Left lung (tissue), 4 donors: ENCODE measurements at regions not wholly inside any gene's neighbourhood (a gene's known extent, or its start where the extent isn't known, plus 50 kb on each side); places are given as distances from the start of the nearest gene placed in this dataset.

Experiments used
- ATAC-seq: fragments of 200-7000 bp; cut with Tn5 transposase; one replicate; pipeline ENCODE4 v1.9.1; 2020; ENCODE audit warnings: moderate library complexity
- DNase-seq, 4 donors: peaks; one replicate each; pipeline ENCODE4 v3.0.0-alpha.2; 2013 to 2020
- H3K27ac ChIP-seq, 2 donors: fragments of 200-600 bp; sonication (generic) in 1 of 2; one replicate each; pipeline versions ENCODE4 v1.5.0 to v1.8.0; 2020 to 2021
- H3K27me3 ChIP-seq, 2 donors: fragments of 200-600 bp; sonication (generic) in 1 of 2; one replicate each; pipeline versions ENCODE4 v1.5.0 to v1.8.0; 2020 to 2021
- H3K36me3 ChIP-seq, 2 donors: fragments of 200-600 bp; sonication (generic) in 1 of 2; one replicate each; pipeline versions ENCODE4 v1.5.0 to v1.8.0; 2020 to 2021
- H3K4me1 ChIP-seq, 2 donors: fragments of 200-600 bp; one replicate each; pipeline ENCODE4 v1.8.0; 2021
- H3K4me3 ChIP-seq, 2 donors: fragments of 200-600 bp; sonication (generic) in 1 of 2; one replicate each; pipeline versions ENCODE4 v1.5.0 to v1.8.0; 2020 to 2021; ENCODE audit warnings: mild to moderate bottlenecking in 1 of 2
- H3K9me3 ChIP-seq, 2 donors: fragments of 200-600 bp; sonication (generic) in 1 of 2; one replicate each; pipeline versions ENCODE4 v1.5.0 to v1.8.0; 2020 to 2021
- CTCF ChIP-seq, 2 donors: fragments of 200-600 bp; sonication (generic) in 1 of 2; IDR thresholded peaks; one replicate each; pipeline versions ENCODE4 v1.5.0 to v1.8.0; 2021; ENCODE audit warnings: antibody characterized with exemption in 2 of 2
- intact Hi-C, 2 donors: fragments of 100-400 bp; cut with DNase I; formaldehyde crosslinking; loops; one replicate each; pipeline versions ENCODE4 v1.11.2 to v1.14.2; 2022
- donor health status: DM: no; HTN: yes; CAD: no.
- donor health status: DM: no; HTN: no; CAD: no.

GRCh38 chr4:125155251-125155650, 159.5 kb upstream of the FAT4 start:
- intact Hi-C loops = no loop called here
- TF ChIP-seq CTCF (IDR thresholded peaks at IDR 0.05) = no peak

GRCh38 chr4:125140966-125141495, 173.7 kb upstream of the FAT4 start:
- no peaks in the 10 kb centered on the region for H3K9me3 ChIP-seq
- H3K27ac ChIP-seq = no peak overlapping the region
- no peak overlapping the region for H3K4me3 ChIP-seq
- no peaks in the 10 kb centered on the region for H3K36me3 ChIP-seq
- no peaks in the 10 kb centered on the region for H3K27me3 ChIP-seq
- no peak for TF ChIP-seq CTCF (IDR thresholded peaks at IDR 0.05)
- intact Hi-C loops = no loop called here
- no peaks in the 10 kb centered on the region for H3K4me1 ChIP-seq
- DNase-seq (no peak), ATAC-seq (no peak)

More at GRCh38 chr4:125155251-125155650, 159.5 kb upstream of the FAT4 start:
- Histone ChIP-seq H3K4me3 (no peak overlapping the region), H3K4me1 (no peaks in the 10 kb centered on the region), H3K9me3 (no peaks in the 10 kb centered on the region), H3K27ac (no peak overlapping the region), H3K36me3 (no peaks in the 10 kb centered on the region), H3K27me3 (no peaks in the 10 kb centered on the region)
- ATAC-seq (no peak), DNase-seq (no peak)

GRCh38 chr4:125135652-125136051, 179.1 kb upstream of the FAT4 start:
- no peaks in the 10 kb centered on the region for H3K27me3 ChIP-seq
- no peak for TF ChIP-seq CTCF (IDR thresholded peaks at IDR 0.05)
- no peaks in the 10 kb centered on the region for H3K4me1 ChIP-seq
- DNase-seq (no peak), ATAC-seq (no peak)
- no peaks in the 10 kb centered on the region for H3K9me3 ChIP-seq
- intact Hi-C loops = no loop called here
- no peak overlapping the region for H3K27ac ChIP-seq
- no peak overlapping the region for H3K4me3 ChIP-seq
- no peaks in the 10 kb centered on the region for H3K36me3 ChIP-seq

GRCh38 chr4:125132729-125133128, 182.0 kb upstream of the FAT4 start:
- ATAC-seq (no peak), DNase-seq (no peak)
- no peak overlapping the region for H3K4me3 ChIP-seq
- no peak overlapping the region for H3K27ac ChIP-seq
- no peak for TF ChIP-seq CTCF (IDR thresholded peaks at IDR 0.05)
- H3K4me1 ChIP-seq = no peaks in the 10 kb centered on the region
- no peaks in the 10 kb centered on the region for H3K36me3 ChIP-seq
- H3K27me3 ChIP-seq = no peaks in the 10 kb centered on the region
- intact Hi-C loops = no loop called here
- H3K9me3 ChIP-seq = no peaks in the 10 kb centered on the region

GRCh38 chr4:125131891-125132680, 182.7 kb upstream of the FAT4 start:
- intact Hi-C loops = no loop called here
- ATAC-seq (no peak), DNase-seq (no peak)
- no peaks in the 10 kb centered on the region for H3K27me3 ChIP-seq
- no peak overlapping the region for H3K27ac ChIP-seq
- H3K4me1 ChIP-seq = no peaks in the 10 kb centered on the region
- no peaks in the 10 kb centered on the region for H3K36me3 ChIP-seq
- H3K9me3 ChIP-seq = no peaks in the 10 kb centered on the region
- no peak overlapping the region for H3K4me3 ChIP-seq
- TF ChIP-seq CTCF (IDR thresholded peaks at IDR 0.05) = no peak
